IPS-NIHi7 (cell line): ENCODE measurements at regions not wholly inside any gene's neighbourhood (a gene's known extent, or its start where the extent isn't known, plus 50 kb on each side); places are given as distances from the start of the nearest gene placed in this dataset.
A peak's percentile ranks its signal among the peaks of the same experiment; 100 is the strongest.

Source experiments
- DNase-seq: peaks from one replicate; pipeline ENCODE4 v3.0.0; 2012; ENCODE audit warnings: mixed read lengths; ENCODE audit errors: extremely low spot score

GRCh38 chr18:11553098-11553940 is 56.1 kb upstream of the SLC35G4 start:
- peak; percentile 81 for DNase-seq

DNA sequence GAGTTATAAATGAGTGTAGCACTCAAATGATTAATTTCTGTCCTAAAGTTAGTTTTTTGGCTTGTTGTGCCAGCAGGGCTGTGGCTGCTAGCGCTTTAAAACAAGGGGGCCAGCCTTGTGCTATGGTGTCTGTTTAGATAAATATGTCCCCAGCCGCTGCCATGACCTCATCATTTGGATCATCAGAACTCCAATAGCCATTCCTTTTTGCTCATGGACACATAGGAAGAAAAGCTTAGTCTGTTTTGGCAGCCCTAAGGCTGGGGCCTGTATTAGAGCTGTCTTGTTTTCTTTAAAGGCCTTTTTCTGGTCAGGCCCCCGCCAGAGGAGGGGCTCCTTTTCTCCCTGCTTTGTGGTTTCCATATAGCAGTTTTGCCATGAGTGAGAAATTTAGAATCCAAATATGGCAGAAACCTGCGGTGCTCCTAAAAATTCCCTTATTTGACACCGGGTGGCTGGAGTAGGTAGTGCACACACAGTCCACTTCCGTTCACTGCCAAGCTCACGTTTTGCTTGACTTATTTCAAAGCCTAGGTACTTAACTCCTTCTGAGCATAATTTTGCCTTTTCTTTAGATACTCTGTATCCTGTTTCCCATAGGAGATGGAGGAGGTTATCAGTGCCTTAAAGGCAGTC is 60.4 kb upstream of the SLC35G4 start:
- no peak for DNase-seq

GRCh38 chr18:11548396-11548795 is 61.0 kb upstream of the SLC35G4 start:
- no peak for DNase-seq

DNA sequence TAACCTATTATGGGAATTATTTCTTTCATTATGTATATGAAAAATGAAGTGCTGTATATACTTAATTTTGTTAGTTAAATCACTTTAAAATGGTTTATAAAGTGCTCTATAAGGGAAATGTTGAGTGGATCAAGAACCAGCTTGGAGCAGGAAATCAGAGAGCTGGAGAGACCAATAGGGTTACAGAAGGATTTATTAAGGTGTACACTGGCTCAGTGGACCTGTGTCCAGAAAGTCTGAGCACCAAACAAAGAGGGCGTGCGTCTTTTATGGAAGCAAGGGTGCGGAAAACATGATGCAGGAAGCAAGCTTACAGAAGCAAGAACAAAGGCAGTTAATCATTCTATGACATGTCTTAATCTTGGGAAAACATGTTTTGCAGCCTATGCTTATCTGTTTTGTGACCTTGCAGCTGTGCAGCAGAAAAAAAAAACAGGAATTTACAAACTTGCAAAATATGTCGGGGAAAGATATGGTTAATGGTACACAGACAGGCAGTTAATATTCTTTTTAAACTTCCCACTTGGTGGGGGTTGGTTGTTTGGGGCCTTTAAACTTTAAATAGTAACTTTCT is 65.2 kb upstream of the SLC35G4 start:
- no peak for DNase-seq

DNA sequence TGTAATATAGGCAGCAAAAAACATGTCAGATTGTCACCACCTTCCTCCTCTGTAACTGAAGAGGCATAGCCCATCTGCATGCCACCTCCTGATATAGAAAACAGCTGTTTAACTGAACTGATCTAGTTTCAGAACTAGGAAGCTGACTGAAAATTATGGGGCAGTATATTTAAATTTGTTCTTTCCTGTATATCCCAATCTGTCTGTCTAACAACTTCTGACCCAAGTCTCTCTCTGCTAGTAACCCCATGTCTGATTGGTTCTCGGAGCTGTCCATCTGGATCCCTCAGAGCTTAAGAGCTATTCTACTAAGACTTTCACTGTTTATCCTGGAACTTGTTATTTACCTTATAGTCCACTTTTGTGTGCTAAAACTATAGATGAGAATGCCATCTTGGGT is 68.2 kb upstream of the SLC35G4 start:
- DNase-seq: no peak

GRCh38 chr18:11533942-11534496 is 75.4 kb upstream of the SLC35G4 start:
- no peak for DNase-seq

DNA sequence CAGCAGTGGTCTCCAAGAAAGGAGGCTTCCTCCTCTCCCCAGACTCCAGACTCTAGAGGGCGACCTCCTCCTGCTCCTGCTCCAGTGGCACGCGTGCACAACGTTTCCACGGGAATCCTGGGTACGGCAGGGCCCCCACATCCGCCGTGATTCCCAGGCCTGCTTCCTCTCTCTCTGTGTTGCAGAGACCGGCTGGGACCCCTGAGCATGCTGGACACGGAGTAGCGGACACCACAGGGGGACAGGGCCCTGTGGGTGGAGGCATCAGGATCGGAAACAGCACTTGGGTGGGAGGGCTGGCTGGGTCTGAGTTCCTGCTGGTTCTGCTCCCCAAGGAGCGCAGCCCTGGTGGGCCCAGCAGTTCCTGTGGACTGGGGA is 75.9 kb upstream of the SLC35G4 start:
- no peak for DNase-seq

DNA sequence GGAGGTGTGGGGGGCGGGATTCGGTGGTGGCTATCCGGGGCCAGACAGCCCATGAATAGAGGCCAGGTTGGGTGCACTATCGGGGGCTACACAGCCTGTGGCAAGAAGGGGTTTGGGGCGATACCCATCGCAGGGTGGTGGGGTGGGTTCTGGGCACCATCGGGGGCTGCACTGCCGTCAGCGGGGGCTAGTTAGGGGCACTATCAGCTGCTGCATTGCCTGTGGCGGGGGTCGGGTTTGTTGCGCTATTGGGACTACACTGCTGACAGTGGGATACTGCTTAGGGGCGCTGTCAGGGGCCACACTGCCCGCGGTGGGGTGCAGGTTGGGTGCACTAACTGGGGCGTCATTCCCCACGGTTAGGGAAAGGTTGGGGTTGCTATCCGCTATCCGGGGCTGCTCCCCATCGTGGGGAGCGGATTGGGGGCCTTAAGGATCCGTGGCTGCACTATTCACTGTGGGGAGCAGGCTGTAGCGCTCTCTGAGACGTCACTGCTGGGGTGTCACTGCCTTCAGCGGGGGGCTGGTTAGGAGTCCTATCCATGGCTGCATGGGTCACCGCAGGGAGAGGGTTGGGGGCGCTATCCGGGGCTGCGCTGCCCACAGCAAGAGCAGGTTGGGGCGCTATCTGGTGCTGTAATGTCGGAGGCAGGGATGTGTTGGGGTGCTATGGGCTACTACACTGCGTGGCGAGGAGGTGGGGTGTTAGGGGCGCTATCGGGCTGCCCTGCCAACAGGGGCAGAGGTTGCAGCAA is 76.5 kb upstream of the SLC35G4 start:
- no peak for DNase-seq

DNA sequence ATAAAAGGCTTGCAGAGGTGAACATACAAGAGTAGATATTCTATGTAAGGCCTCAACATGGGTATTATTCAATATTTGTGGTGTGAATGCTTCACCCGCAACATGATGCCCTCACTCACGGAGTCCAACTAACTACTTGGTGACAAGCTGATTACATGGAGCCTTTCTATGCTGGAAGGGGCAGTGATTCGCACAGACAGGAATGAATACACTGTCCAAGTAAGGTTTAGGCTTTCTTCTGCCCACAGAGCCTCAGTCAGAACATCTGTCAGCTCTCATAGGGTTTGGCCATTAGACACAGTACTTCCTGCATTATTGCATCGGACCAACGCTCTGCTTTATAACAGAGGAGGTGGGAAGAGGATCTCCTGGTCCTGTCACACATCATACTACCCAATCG is 80.3 kb upstream of the SLC35G4 start:
- no peak for DNase-seq

GRCh38 chr18:11526675-11527074 is 82.7 kb upstream of the SLC35G4 start:
- DNase-seq: no peak

DNA sequence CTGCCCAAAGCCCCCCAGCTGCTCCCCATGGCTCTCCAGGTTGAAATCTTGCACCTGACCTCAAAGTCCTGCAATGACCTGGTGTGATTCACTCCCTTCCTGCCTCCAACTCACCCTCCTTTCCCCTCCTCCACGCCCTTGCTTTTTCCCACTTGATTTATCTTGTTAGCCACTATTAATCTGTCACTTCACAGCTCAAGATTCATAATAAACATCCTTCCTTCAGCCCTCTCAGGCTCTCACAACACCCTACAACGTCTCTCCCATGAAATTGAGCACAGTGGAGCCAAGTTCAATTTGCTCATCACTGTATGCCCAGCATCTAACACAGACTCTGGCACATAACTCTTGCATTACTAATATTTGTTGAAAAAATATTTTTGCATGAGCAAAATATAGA is 85.6 kb upstream of the SLC35G4 start:
- no peak for DNase-seq

DNA sequence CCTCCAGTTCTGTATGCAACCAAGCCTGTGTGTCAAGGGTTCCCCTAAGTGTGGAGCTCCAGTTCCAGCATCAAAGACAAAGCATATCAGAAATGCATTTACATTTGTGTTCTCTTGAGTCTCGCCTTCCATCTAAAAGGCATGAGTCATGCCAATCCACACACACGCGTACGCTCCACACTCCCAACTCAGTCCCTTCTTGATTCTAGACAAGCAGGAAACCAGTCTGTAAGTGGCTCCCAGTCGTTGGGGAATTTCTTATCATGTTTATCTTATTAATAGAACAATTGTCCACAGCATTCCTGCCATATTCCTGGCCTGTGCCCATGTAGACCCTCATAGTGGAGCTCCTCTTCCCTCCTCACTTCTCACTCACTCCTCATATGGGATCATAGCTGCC is 86.4 kb upstream of the SLC35G4 start:
- DNase-seq: no peak

GRCh38 chr18:11521853-11522252 is 87.5 kb upstream of the SLC35G4 start:
- no peak for DNase-seq

GRCh38 chr18:11520536-11520935 is 88.9 kb upstream of the SLC35G4 start:
- no peak for DNase-seq

GRCh38 chr18:11518788-11519685 is 90.4 kb upstream of the SLC35G4 start:
- DNase-seq: peak; percentile 91

DNA sequence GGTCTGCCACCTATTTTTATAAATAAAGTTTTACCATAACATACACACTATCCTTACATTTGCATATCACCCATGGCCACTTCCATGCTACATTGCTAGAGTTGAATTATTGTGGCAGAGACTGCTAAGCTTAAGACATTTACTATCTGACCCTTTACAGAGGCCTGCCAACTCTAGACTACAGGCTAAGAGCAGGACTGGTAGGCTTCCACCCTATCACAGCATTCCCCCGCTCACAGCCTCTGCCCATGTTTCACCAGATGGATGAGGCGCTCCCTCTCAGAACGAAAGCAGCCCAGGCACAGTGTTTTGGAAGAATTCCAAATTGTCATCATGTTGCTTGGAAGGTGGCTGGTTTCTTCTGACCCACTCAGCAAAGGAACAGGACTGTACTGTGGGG is 91.7 kb upstream of the SLC35G4 start:
- DNase-seq: no peak

DNA sequence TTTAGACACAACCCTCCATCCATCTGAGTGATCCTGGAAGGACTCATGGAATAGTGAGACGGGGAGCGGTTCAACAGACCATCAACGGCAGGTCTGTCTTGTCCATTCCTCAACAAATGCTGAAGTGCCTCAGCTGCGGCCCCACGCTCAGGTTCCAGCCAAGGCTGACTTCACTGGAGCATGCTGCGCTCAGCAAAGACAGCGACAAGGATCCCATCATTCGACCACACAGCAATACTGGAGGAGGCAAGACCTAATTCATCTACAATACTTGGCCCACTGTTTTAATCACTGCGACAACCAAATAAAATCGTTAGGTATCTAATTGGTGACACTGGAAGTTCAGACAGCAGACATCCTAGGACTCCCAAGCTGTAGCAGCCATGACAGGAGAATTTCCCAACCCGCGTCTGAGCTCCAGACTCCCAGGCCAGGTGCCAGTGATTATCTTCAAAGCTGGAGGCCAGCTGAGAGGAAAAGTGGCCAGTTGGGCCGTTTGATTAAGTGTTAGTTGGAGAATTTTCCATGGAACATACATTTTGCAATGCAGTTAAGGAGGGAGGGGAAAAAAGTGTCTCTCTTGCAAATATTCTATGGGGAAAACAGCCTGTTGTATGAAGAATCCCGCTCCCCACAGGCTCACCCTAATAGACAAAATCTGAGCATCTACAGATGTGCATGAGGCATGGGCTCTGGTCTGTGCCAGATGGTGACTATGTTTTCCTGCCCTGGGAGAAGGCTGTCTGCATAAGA is 92.5 kb upstream of the SLC35G4 start:
- no peak for DNase-seq

DNA sequence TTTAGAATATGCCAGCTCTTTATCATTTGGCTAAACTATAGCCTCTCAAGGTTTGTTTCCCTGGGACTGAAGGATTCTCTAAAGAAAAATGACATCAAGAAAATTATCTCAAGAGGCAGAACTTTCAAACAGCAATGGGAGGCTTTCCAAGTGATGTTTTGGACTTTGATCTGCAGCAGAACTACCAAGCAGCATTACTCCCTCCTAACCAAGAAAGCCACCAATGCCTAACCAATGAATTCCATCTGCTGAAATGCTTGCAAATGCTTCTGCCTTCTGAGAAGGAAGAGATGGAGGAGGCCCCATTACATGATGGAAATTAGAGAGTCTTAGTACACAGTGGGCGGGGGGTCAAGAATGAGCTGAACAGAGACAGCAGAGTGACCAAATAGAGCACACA is 95.1 kb upstream of the SLC35G4 start:
- DNase-seq: no peak

DNA sequence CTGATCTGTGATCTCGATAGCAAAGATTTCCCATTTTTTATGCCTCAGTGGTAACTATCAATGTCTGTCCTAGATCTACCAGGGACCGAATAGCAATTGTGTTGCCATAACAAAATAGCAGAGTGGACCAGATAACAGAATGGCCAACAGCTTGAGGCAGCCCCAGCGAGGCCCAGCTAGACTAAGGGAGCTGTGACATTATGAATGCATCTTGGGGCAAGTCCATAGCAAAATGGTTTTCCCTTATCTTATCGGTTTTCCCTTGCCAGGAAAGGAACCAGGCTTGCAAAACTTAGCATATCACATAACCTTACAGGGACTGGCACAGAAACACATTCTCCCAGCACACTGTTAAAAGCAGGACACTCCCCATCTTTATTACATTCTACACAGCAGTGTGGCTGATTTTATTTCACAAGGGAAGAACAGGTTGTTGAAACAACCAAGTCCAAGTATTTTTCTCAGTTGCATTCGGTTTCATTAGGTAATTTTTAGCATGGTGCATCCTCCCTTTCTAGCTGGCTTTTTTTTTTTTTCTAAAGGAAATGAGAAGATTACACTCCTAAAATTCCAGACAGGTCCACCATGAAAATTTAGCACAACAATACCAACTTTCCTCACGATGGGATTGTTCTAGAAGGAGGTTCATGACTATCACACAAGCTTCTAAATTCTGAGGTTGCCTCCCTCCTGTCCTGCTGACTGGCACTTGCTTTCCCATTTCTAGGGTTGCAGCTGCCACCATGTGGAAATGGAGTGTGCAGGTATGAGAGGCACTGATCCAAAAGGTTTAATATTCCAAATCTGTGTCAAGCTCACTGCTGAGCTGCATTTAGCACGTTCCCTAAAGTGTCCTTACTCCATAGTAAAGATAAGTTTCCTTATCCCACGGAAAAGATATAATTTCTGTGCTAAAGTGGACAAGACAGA is 97.0 kb upstream of the SLC35G4 start:
- DNase-seq: no peak
